C1 segment of cervical spinal cord (tissue), 14 donors: ENCODE measurements at regions not wholly inside any gene's neighbourhood (a gene's known extent, or its start where the extent isn't known, plus 50 kb on each side); places are given as distances from the start of the nearest gene placed in this dataset.

ENCODE experiments used
- DNase-seq, 14 donors: peaks; one replicate each; lab custom pipeline; 2025; lab: John Stamatoyannopoulos, UW

- no peak for DNase-seq
These were observed 177.3 kb downstream of the FGF1 start for GRCh38 chr5:142508591-142508990.

- no peak for DNase-seq
These were observed 178.1 kb downstream of the FGF1 start for GRCh38 chr5:142507531-142508372.

- DNase-seq: no peak
These were observed 179.1 kb downstream of the FGF1 start for GRCh38 chr5:142506756-142507155.

- no peak for DNase-seq
These were observed 179.8 kb downstream of the FGF1 start for GRCh38 chr5:142506046-142506445.

GRCh38 chr5:142501890-142502289 is 177.1 kb upstream of the SPRY4 start:
- no peak for DNase-seq

- DNase-seq: no peak
These were observed 175.5 kb upstream of the SPRY4 start for GRCh38 chr5:142500227-142500905.

- DNase-seq: no peak
These were observed 174.9 kb upstream of the SPRY4 start for GRCh38 chr5:142499591-142500226.

GRCh38 chr5:142498298-142498697 is 173.5 kb upstream of the SPRY4 start:
- DNase-seq: no peak

GRCh38 chr5:142495531-142495930 is 170.7 kb upstream of the SPRY4 start:
- no peak for DNase-seq

GRCh38 chr5:142493875-142494518 is 169.2 kb upstream of the SPRY4 start:
- no peak for DNase-seq

- no peak for DNase-seq
These were observed 168.0 kb upstream of the SPRY4 start for GRCh38 chr5:142492781-142493281.

GRCh38 chr5:142491679-142492078 is 166.9 kb upstream of the SPRY4 start:
- peak in 1 of 14 donors; percentile 23 for DNase-seq

- DNase-seq: peak in 9 of 14 donors; percentile 3 to 30 (median 21)
These were observed 166.4 kb upstream of the SPRY4 start for GRCh38 chr5:142491270-142491669.

- DNase-seq: no peak
These were observed 161.8 kb upstream of the SPRY4 start for GRCh38 chr5:142486581-142486980.

- DNase-seq: no peak
These were observed 161.2 kb upstream of the SPRY4 start for GRCh38 chr5:142486020-142486419.

- no peak for DNase-seq
These were observed 160.1 kb upstream of the SPRY4 start for GRCh38 chr5:142484821-142485387.

GRCh38 chr5:142482207-142482606 is 157.4 kb upstream of the SPRY4 start:
- DNase-seq: no peak

GRCh38 chr5:142481410-142481809 is 156.6 kb upstream of the SPRY4 start:
- no peak for DNase-seq

- no peak for DNase-seq
These were observed 155.2 kb upstream of the SPRY4 start for GRCh38 chr5:142479854-142480519.

- DNase-seq: no peak
These were observed 154.3 kb upstream of the SPRY4 start for GRCh38 chr5:142479150-142479549.

GRCh38 chr5:142478113-142478512 is 153.3 kb upstream of the SPRY4 start:
- peak in 1 of 14 donors; percentile 66 for DNase-seq
